IMR-90 (cell line): ENCODE measurements at regions not wholly inside any gene's neighbourhood (a gene's known extent, or its start where the extent isn't known, plus 50 kb on each side); places are given as distances from the start of the nearest gene placed in this dataset.

Experiments
- ATAC-seq: fragments of 200-7000 bp; cut with Tn5 transposase; 2 replicates; pipeline ENCODE4 v1.9.1; 2020; ENCODE audit warnings: low read depth, mild to moderate bottlenecking, moderate library complexity
- BruUV-seq: library from RNA; stranded (reverse); fragments of 400-500 nt; replicated peaks from 2 replicates; lab custom pipeline; 2021; lab: Mats Ljungman, UMichigan
- CTCF ChIA-PET: fragments of 300-600 bp; formaldehyde crosslinking; extraction: SDS; loops from one replicate; lab custom pipeline; 2021; ENCODE audit warnings: antibody characterized with exemption; lab: Yijun Ruan, JAX
- POLR2A ChIA-PET: fragments of 300-600 bp; sonication (Branson Sonifier 250); formaldehyde crosslinking; loops from one replicate; lab custom pipeline; 2022; ENCODE audit warnings: antibody characterized with exemption; ENCODE audit not compliant: unreplicated experiment; lab: Charles Lee
- DNase-seq: peaks from one replicate; pipeline ENCODE4 v3.0.0; 2013
- H2AFZ ChIP-seq: replicated peaks from 2 replicates; pipeline ENCODE3; 2013; ENCODE audit warnings: low read length, mild to moderate bottlenecking; ENCODE audit not compliant: poor library complexity
- H2AK5ac ChIP-seq: 2 replicates; pipeline ENCODE4 v1.6.1; 2013; ENCODE audit warnings: low read depth, low read length, inconsistent platforms
- H2AK9ac ChIP-seq: replicated peaks from 2 replicates; pipeline ENCODE3; 2013; ENCODE audit warnings: mild to moderate bottlenecking, low read depth, low read length, moderate library complexity; ENCODE audit not compliant: poor library complexity
- H2BK120ac ChIP-seq: 2 replicates; pipeline ENCODE4 v1.6.1; 2013; ENCODE audit warnings: low read depth, low read length, inconsistent platforms
- H2BK15ac ChIP-seq: 3 replicates; pipeline ENCODE4 v1.6.1; 2013; ENCODE audit warnings: low read depth, low read length, inconsistent platforms
- H2BK20ac ChIP-seq: 2 replicates; pipeline ENCODE4 v1.6.1; 2013; ENCODE audit warnings: low read depth, mild to moderate bottlenecking, inconsistent platforms, low read length, moderate library complexity
- H2BK5ac ChIP-seq: 2 replicates; pipeline ENCODE4 v1.6.1; 2013; ENCODE audit warnings: mild to moderate bottlenecking, low read depth, low read length, inconsistent platforms; ENCODE audit not compliant: poor library complexity, severe bottlenecking
- H3K14ac ChIP-seq: replicated peaks from 2 replicates; pipeline ENCODE4 v1.6.1; 2013; ENCODE audit warnings: low read depth, low read length, inconsistent platforms
- H3K18ac ChIP-seq: 2 replicates; pipeline ENCODE4 v1.6.1; 2013; ENCODE audit warnings: low read depth, low read length, control low read depth
- H3K23ac ChIP-seq: 2 replicates; pipeline ENCODE4 v1.6.1; 2013; ENCODE audit warnings: low read depth, low read length, inconsistent platforms
- H3K27ac ChIP-seq: 2 replicates; pipeline ENCODE4 v1.5.1; 2013; ENCODE audit warnings: mild to moderate bottlenecking, control low read depth, low read length; ENCODE audit not compliant: insufficient read depth
- H3K27me3 ChIP-seq: 2 replicates; pipeline ENCODE4 v1.6.1; 2013; ENCODE audit warnings: low read length; ENCODE audit not compliant: control insufficient read depth, insufficient read depth
- H3K36me3 ChIP-seq: 2 replicates; pipeline ENCODE4 v1.6.1; 2013; ENCODE audit warnings: low read length, mixed read lengths; ENCODE audit not compliant: control insufficient read depth, insufficient read depth
- H3K4ac ChIP-seq: 2 replicates; pipeline ENCODE4 v1.6.1; 2013; ENCODE audit warnings: low read depth, low read length, inconsistent platforms
- H3K4me1 ChIP-seq: 2 replicates; pipeline ENCODE4 v1.6.1; 2013; ENCODE audit warnings: low read length, mixed read lengths; ENCODE audit not compliant: control insufficient read depth, insufficient read depth
- H3K4me2 ChIP-seq: 2 replicates; pipeline ENCODE4 v1.6.1; 2013; ENCODE audit warnings: low read depth, mild to moderate bottlenecking, control low read depth, low read length, moderate library complexity
- H3K4me3 ChIP-seq: 2 replicates; pipeline ENCODE4 v1.5.1; 2013; ENCODE audit warnings: low read depth, mild to moderate bottlenecking, control low read depth, low read length, moderate library complexity; ENCODE audit not compliant: insufficient read depth
- H3K56ac ChIP-seq: 2 replicates; pipeline ENCODE4 v1.6.1; 2013; ENCODE audit warnings: low read length, inconsistent platforms; ENCODE audit not compliant: insufficient read depth; ENCODE audit errors: extremely low read depth
- H3K79me1 ChIP-seq, 2 experiments: 2 replicates each; pipeline ENCODE4 v1.6.1; 2013; ENCODE audit warnings: low read length in 2 of 2, inconsistent platforms in 1 of 2, low read depth in 1 of 2
- H3K9ac ChIP-seq: 2 replicates; pipeline ENCODE4 v1.6.1; 2013; ENCODE audit warnings: low read depth, low read length, control low read depth
- H3K9me1 ChIP-seq: 2 replicates; pipeline ENCODE4 v1.6.1; 2013; ENCODE audit warnings: low read length, inconsistent platforms; ENCODE audit not compliant: insufficient read depth
- H3K9me3 ChIP-seq: 2 replicates; pipeline ENCODE4 v1.6.1; 2013; ENCODE audit warnings: low read length; ENCODE audit not compliant: control insufficient read depth, insufficient read depth
- H4K20me1 ChIP-seq: 2 replicates; pipeline ENCODE4 v1.6.1; 2013; ENCODE audit warnings: low read length, inconsistent platforms; ENCODE audit not compliant: insufficient read depth
- H4K5ac ChIP-seq: 2 replicates; pipeline ENCODE4 v1.6.1; 2013; ENCODE audit warnings: mild to moderate bottlenecking, low read depth, low read length, control low read depth
- H4K8ac ChIP-seq, 2 experiments: 2 replicates each; pipeline ENCODE4 v1.6.1; 2013; ENCODE audit warnings: low read depth in 2 of 2, low read length in 2 of 2, control low read depth in 1 of 2, inconsistent platforms in 1 of 2
- H4K91ac ChIP-seq: 2 replicates; pipeline ENCODE4 v1.6.1; 2013; ENCODE audit warnings: low read depth, low read length, inconsistent platforms; ENCODE audit not compliant: insufficient read depth
- ELK1 ChIP-seq: fragments of 150-350 bp; IDR thresholded peaks from 2 replicates; pipeline ENCODE4 v1.6.1; 2016; ENCODE audit warnings: low read depth, mild to moderate bottlenecking, low read length, moderate library complexity, borderline replicate concordance
- FOS ChIP-seq: fragments of 150-350 bp; IDR thresholded peaks from 2 replicates; pipeline ENCODE4 v1.6.1; 2016; ENCODE audit warnings: low read depth, low read length
- MAZ ChIP-seq: IDR thresholded peaks from 2 replicates; pipeline ENCODE4 v1.6.1; 2012; ENCODE audit warnings: low read depth, mild to moderate bottlenecking, low read length, improper control_type of control experiment, moderate library complexity, borderline replicate concordance
- WGBS, 2 experiments: methylation state at CpG; one replicate each; pipeline versions ENCODE4 v1.1.5 to v1.1.7; 2013; ENCODE audit warnings: missing lambda C conversion rate in 2 of 2; ENCODE audit not compliant: insufficient read length in 1 of 2; ENCODE audit errors: extremely low coverage in 2 of 2; 5-methylcytosine and 5-hydroxymethylcytosine counted together
- dilution Hi-C: fragments of 300-500 bp; cut with HindIII; formaldehyde crosslinking; loops from one replicate; pipeline ENCODE4 v1.14.3; 2018; ENCODE audit warnings: low sequenced_read_pairs; ENCODE audit not compliant: unreplicated experiment
- in situ Hi-C: fragments of 300-500 bp; cut with MboI; formaldehyde crosslinking; loops from 3 replicates; pipeline ENCODE4 v1.14.3; 2019; ENCODE audit warnings: low sequenced_read_pairs, inconsistent platforms, mixed read lengths
- intact Hi-C: fragments of 100-400 bp; cut with micrococcal nuclease; formaldehyde crosslinking; loops from 2 replicates; pipeline ENCODE4 v1.10.0; 2022

DNA sequence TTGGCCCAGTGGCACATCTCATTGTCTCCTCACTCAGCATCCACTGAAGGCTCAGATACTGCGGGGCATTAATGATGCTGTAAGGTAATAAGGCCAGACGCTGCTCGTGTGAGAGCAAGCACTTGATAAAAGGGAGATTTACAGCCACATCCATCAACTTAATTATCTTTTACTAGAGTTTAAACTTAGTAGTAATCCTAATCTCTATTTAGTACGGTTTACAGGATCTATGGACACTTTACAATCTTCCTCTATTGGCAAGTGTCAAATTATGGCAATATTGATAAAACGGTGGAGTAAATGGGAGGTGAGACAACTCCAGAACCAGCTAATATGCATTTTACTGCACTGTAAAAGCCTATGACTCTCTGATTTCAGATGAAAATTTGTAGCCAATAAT is 192.7 kb upstream of the GPR12 start:
- no peak overlapping the region for H2AFZ ChIP-seq
- H3K4me3 ChIP-seq, result no peak overlapping the region
- H3K56ac ChIP-seq, result no peak overlapping the region
- H4K91ac ChIP-seq, result no peak overlapping the region
- ATAC-seq (no peak), DNase-seq (no peak)
- no peaks in the 10 kb centered on the region for H3K4me1 ChIP-seq
- no peak overlapping the region for H3K18ac ChIP-seq
- no peak overlapping the region for H3K14ac ChIP-seq
- H2BK20ac ChIP-seq, result no peak overlapping the region
- H3K27ac ChIP-seq, result no peak overlapping the region
- intact Hi-C loops (no loop called here), dilution Hi-C loops (no loop called here), in situ Hi-C loops (no loop called here)
- no peak overlapping the region for H4K5ac ChIP-seq
- H4K8ac ChIP-seq, result no peak overlapping the region
- no peak overlapping the region for H3K4ac ChIP-seq
- H2BK15ac ChIP-seq, result no peak overlapping the region
- CTCF ChIA-PET, result no interaction called here
- no peak overlapping the region for H2BK120ac ChIP-seq
- no TSS peak for BruUV-seq
- peaks cover 37% of the 10 kb centered on the region for H3K27me3 ChIP-seq
- POLR2A ChIA-PET, result no interaction called here
- H3K79me1 ChIP-seq, result no peaks in the 10 kb centered on the region
- no peak overlapping the region for H2AK5ac ChIP-seq
- TF ChIP-seq ELK1 (no peak), FOS (no peak), MAZ (no peak)
- H3K23ac ChIP-seq, result no peak overlapping the region
- 0 out of 2 replicates have a peak, but pooled peaks cover 3% of the 10 kb centered on the region for H3K9me1 ChIP-seq
- no peaks in the 10 kb centered on the region for H4K20me1 ChIP-seq
- H3K9me3 ChIP-seq, result no peaks in the 10 kb centered on the region
- H3K4me2 ChIP-seq, result no peak overlapping the region
- no peak overlapping the region for H3K9ac ChIP-seq
- H2BK5ac ChIP-seq, result no peak overlapping the region
- no CpG with 5 or more reads among the region's 5 CpGs for WGBS, 2 experiments
- H2AK9ac ChIP-seq, result no peak overlapping the region
- H3K36me3 ChIP-seq, result no peaks in the 10 kb centered on the region
